Esophagus muscularis mucosa (tissue), 4 donors: ENCODE measurements at regions not wholly inside any gene's neighbourhood (a gene's known extent, or its start where the extent isn't known, plus 50 kb on each side); places are given as distances from the start of the nearest gene placed in this dataset.

Experiments used
- CTCF ChIP-seq, 3 experiments: fragments of 200-600 bp in 2 of 3; fragments of 450-650 bp in 1 of 3; sonication (generic) in 2 of 3; IDR thresholded peaks; one replicate each; pipeline ENCODE4 v1.5.1; 2017 to 2019; ENCODE audit warnings: antibody characterized with exemption in 3 of 3, mild to moderate bottlenecking in 2 of 3, moderate library complexity in 1 of 3
- EP300 ChIP-seq: sonication (generic); formaldehyde crosslinking; IDR thresholded peaks from one replicate; pipeline ENCODE4 v1.6.1; 2017; ENCODE audit warnings: antibody characterized with exemption
- POLR2A ChIP-seq: fragments of 450-650 bp; IDR thresholded peaks from one replicate; pipeline ENCODE4 v1.6.1; 2017; ENCODE audit warnings: antibody characterized with exemption, moderate library complexity, mild to moderate bottlenecking, low read depth

- TF ChIP-seq POLR2A: no peak
- TF ChIP-seq CTCF (IDR thresholded peaks at IDR 0.05): no peak
- TF ChIP-seq EP300: no peak
Observed at GRCh38 chr12:75848961-75849360, 182.6 kb downstream of the PHLDA1 start.
